BLaER1 treated with 17β-estradiol and CSF1 and Interleukin-3, amounts not matched to agents 10 nM and 100 nM (cell line): ENCODE measurements at regions not wholly inside any gene's neighbourhood (a gene's known extent, or its start where the extent isn't known, plus 50 kb on each side); places are given as distances from the start of the nearest gene placed in this dataset.

Experiments used
- H3K27ac ChIP-seq, 11 experiments: shearing (Covaris generic); formaldehyde crosslinking; 2 replicates each; pipeline ENCODE4 v1.8.1; 2022
- H3K27me3 ChIP-seq, 11 experiments: shearing (Covaris generic); formaldehyde crosslinking; 2 replicates each; pipeline ENCODE4 v1.8.1; 2022
- H3K36me3 ChIP-seq, 11 experiments: shearing (Covaris generic); formaldehyde crosslinking; 2 replicates each; pipeline ENCODE4 v1.8.1; 2022
- H3K4me1 ChIP-seq, 10 experiments: shearing (Covaris generic); formaldehyde crosslinking; 2 replicates each; pipeline ENCODE4 v1.8.1; 2022
- H3K4me2 ChIP-seq, 11 experiments: shearing (Covaris generic); formaldehyde crosslinking; 2 replicates each; pipeline ENCODE4 v1.8.1; 2022
- H3K4me3 ChIP-seq, 10 experiments: shearing (Covaris generic); formaldehyde crosslinking; 2 replicates each; pipeline ENCODE4 v1.8.1; 2022
- H3K9ac ChIP-seq, 11 experiments: shearing (Covaris generic); formaldehyde crosslinking; 2 replicates each; pipeline ENCODE4 v1.8.1; 2022
- H3K9me3 ChIP-seq, 11 experiments: shearing (Covaris generic); formaldehyde crosslinking; replicated peaks in 1 of 11; 2 replicates each; pipeline ENCODE4 v1.8.1; 2022
- H4K20me1 ChIP-seq, 11 experiments: shearing (Covaris generic); formaldehyde crosslinking; 2 replicates each; pipeline ENCODE4 v1.8.1; 2022
- Cebpa-rat ChIP-seq, 11 experiments: shearing (Covaris generic); IDR thresholded peaks; 2 replicates each; pipeline ENCODE4 v1.8.1; 2022

DNA sequence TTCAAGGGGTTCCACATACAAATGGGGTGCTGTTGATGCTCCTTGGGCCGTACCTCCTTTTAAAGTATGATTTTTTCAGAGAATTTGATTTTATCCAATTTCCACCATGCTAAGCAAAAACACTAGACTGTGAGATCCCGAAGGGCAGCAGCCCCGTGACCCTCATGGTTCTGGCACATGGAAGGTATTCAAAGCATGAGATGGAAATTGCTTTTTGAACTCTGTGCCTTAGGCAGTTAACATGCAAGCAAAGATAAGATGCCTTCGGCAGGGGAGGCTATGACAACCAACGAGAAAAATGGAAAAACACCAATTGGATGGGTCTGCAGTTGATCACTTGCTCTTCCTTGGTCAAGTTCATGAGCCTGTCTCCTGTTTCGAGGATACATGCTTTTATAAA is 120.8 kb upstream of the DIO3 start:
- H4K20me1 ChIP-seq, result peaks cover 0 to 44% (median 14%) of the 10 kb centered on the region in 11 experiments; a peak in 14 of 22 replicates
- H3K9ac ChIP-seq, result no peak overlapping the region
- peaks cover 63 to 86% (median 72%) of the 10 kb centered on the region in 11 experiments for H3K27me3 ChIP-seq

GRCh38 chr14:101441710-101442109 is 119.6 kb upstream of the DIO3 start:
- H3K9ac ChIP-seq, result no peak overlapping the region
- TF ChIP-seq Cebpa-rat (IDR thresholded peaks at IDR 0.05), result no peak
- H4K20me1 ChIP-seq, result peaks cover 0 to 49% (median 14%) of the 10 kb centered on the region in 11 experiments; a peak in 14 of 22 replicates
- H3K36me3 ChIP-seq, result no peaks in the 10 kb centered on the region
- H3K4me2 ChIP-seq, result peak overlapping the region in 1 of 11 experiments; percentile 67; a peak in 1 of 22 replicates
- H3K4me3 ChIP-seq, result no peak overlapping the region
- peaks cover 66 to 97% (median 81%) of the 10 kb centered on the region in 11 experiments for H3K27me3 ChIP-seq
- H3K4me1 ChIP-seq, result peaks cover 14 to 17% (median 15%) of the 10 kb centered on the region in 10 experiments
- H3K9me3 ChIP-seq, result no peaks in the 10 kb centered on the region
- no peak overlapping the region for H3K27ac ChIP-seq

More for the DNA sequence above, 120.8 kb upstream of the DIO3 start:
- H3K27ac ChIP-seq, result no peak overlapping the region
- no peak for TF ChIP-seq Cebpa-rat (IDR thresholded peaks at IDR 0.05)
- H3K36me3 ChIP-seq, result no peaks in the 10 kb centered on the region
- H3K4me2 ChIP-seq, result no peak overlapping the region
- no peaks in the 10 kb centered on the region for H3K9me3 ChIP-seq
- H3K4me1 ChIP-seq, result peaks cover 14 to 17% (median 15%) of the 10 kb centered on the region in 10 experiments
- H3K4me3 ChIP-seq, result no peak overlapping the region

DNA sequence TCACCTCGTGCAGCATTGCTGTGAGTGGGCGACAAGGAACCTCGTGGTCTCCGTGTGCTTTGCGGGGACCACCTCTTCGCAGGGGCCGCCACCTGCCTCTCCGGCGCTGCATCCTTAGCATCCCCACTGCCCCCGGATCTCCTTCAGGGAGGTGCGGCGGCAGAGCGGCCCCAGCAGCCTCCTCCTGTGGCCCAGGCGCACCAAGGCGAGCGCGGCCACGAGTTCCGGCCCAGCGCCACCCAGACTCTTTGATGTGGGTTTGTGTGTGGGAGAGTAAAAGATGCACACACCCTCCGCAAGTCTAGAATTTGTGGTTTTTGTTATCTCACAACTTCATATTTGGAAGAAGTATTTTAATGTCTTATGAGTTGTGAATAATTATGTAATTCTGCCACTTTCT is 118.8 kb upstream of the DIO3 start:
- Histone ChIP-seq H3K36me3 (no peaks in the 10 kb centered on the region), H3K4me2 (peak overlapping the region; percentile 45 to 80 (median 69)), H3K27ac (no peak overlapping the region), H3K4me1 (peaks cover 14 to 17% (median 15%) of the 10 kb centered on the region in 10 experiments), H3K9ac (no peak overlapping the region), H3K9me3 (no peaks in the 10 kb centered on the region), H3K4me3 (no peak overlapping the region), H4K20me1 (peaks cover 0 to 50% (median 14%) of the 10 kb centered on the region in 11 experiments; a peak in 14 of 22 replicates), H3K27me3 (peaks cover 66 to 96% (median 83%) of the 10 kb centered on the region in 11 experiments)
- no peak for TF ChIP-seq Cebpa-rat (IDR thresholded peaks at IDR 0.05)

- H3K9me3 ChIP-seq, result no peaks in the 10 kb centered on the region
- peaks cover 0 to 49% (median 14%) of the 10 kb centered on the region in 11 experiments; a peak in 14 of 22 replicates for H4K20me1 ChIP-seq
- no peak overlapping the region for H3K4me2 ChIP-seq
- peaks cover 14 to 21% (median 18%) of the 10 kb centered on the region in 10 experiments for H3K4me1 ChIP-seq
- no peaks in the 10 kb centered on the region for H3K36me3 ChIP-seq
- no peak overlapping the region for H3K9ac ChIP-seq
- H3K27me3 ChIP-seq, result peaks cover 63 to 90% (median 75%) of the 10 kb centered on the region in 11 experiments
- no peak overlapping the region for H3K27ac ChIP-seq
- no peak overlapping the region for H3K4me3 ChIP-seq
- TF ChIP-seq Cebpa-rat (IDR thresholded peaks at IDR 0.05), result no peak
These were observed 117.2 kb upstream of the DIO3 start for GRCh38 chr14:101444116-101444515.

DNA sequence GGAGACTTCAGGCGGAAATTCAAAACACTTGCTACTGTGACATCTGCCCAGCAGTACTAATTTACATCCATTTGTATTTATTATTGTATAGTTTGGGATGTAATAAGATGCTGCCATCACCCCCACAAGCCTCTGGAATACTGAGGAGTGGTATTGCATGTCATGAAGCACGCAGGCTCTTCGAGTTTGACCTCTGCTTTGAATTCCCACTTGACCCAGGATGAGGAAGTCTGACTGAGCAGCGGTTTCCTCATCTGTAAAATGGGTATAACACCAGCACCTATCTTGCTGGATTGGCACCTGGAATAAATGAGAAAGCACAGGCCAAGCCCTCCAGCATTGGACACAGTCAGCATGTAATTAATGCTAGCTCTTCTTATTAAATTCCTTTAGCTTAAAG is 116.0 kb upstream of the DIO3 start:
- Histone ChIP-seq H3K4me2 (no peak overlapping the region), H4K20me1 (peaks cover 0 to 40% (median 14%) of the 10 kb centered on the region in 11 experiments; a peak in 14 of 22 replicates), H3K9me3 (no peaks in the 10 kb centered on the region), H3K4me1 (peaks cover 14 to 24% (median 21%) of the 10 kb centered on the region in 10 experiments), H3K27ac (no peak overlapping the region), H3K9ac (no peak overlapping the region), H3K27me3 (peaks cover 52 to 83% (median 63%) of the 10 kb centered on the region in 11 experiments), H3K36me3 (no peaks in the 10 kb centered on the region), H3K4me3 (no peak overlapping the region)
- no peak for TF ChIP-seq Cebpa-rat (IDR thresholded peaks at IDR 0.05)

DNA sequence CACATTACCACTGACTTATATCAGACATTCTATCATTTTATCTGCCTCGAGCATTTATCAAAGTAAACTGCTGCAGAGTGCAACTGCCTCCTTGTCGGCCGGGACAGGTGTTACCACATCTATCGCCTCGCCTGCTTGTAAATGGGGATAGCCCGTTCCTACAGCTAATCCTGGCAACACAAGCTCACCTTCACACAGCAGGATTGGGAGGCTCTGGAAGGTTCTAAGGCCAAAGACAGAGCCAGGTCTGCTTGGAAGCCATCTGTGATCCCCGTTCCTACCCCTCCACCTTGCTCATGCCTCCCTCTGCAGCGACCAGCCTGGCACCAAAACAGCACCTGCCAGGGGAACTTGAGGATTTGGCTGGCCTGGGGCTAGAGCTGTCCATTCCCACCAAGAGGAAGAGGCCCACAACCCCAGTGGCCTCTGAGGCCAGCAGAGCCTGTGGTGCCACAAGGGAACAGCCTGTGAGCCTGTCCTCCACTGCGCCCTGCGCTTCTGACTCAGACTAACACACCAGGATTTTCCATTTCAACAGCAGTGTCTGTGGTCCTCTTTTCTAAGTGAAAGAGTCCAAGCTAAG is 114.8 kb upstream of the DIO3 start:
- peaks cover 14 to 32% (median 29%) of the 10 kb centered on the region in 10 experiments for H3K4me1 ChIP-seq
- no peaks in the 10 kb centered on the region for H3K9me3 ChIP-seq
- no peak for TF ChIP-seq Cebpa-rat (IDR thresholded peaks at IDR 0.05)
- H3K36me3 ChIP-seq, result no peaks in the 10 kb centered on the region
- H3K27ac ChIP-seq, result no peak overlapping the region
- peaks cover 40 to 71% (median 51%) of the 10 kb centered on the region in 11 experiments for H3K27me3 ChIP-seq
- peaks cover 0 to 29% (median 7%) of the 10 kb centered on the region in 11 experiments; a peak in 13 of 22 replicates for H4K20me1 ChIP-seq
- no peak overlapping the region for H3K4me2 ChIP-seq
- H3K9ac ChIP-seq, result no peak overlapping the region
- H3K4me3 ChIP-seq, result no peak overlapping the region

DNA sequence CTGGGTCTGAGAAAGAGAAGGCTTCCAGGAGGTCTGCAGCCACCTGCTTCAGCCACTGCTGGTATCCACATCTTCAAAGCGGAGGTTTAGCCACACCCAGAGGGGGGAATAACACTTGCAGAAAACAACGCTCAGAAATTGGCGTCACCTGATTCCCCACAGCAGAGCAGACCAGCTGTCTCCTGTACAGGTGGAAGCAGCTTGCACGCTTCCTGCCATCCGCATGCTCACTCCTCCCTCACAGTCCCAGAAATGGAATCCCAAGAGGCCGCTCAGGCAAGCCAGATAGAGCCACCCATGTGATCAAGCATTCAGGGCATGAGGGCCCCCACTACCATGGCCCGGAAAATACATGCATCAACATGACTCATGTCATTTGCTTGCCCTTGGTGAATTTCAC is 112.2 kb upstream of the DIO3 start:
- Histone ChIP-seq H3K9me3 (no peaks in the 10 kb centered on the region), H3K4me3 (no peak overlapping the region), H3K4me2 (peak overlapping the region in 8 of 11 experiments; percentile 16 to 67 (median 44); a peak in 12 of 22 replicates), H3K36me3 (no peaks in the 10 kb centered on the region), H3K9ac (no peak overlapping the region), H3K27me3 (peaks cover 15 to 44% (median 26%) of the 10 kb centered on the region in 11 experiments), H3K27ac (no peak overlapping the region), H4K20me1 (peaks cover 0 to 9% (median 0%) of the 10 kb centered on the region in 11 experiments; a peak in 2 of 22 replicates), H3K4me1 (peaks cover 0 to 17% (median 14%) of the 10 kb centered on the region in 10 experiments; a peak in 14 of 20 replicates)
- no peak for TF ChIP-seq Cebpa-rat (IDR thresholded peaks at IDR 0.05)

- no peak for TF ChIP-seq Cebpa-rat (IDR thresholded peaks at IDR 0.05)
- Histone ChIP-seq H4K20me1 (peaks cover 0 to 6% (median 0%) of the 10 kb centered on the region in 11 experiments; a peak in 2 of 22 replicates), H3K27ac (no peak overlapping the region), H3K27me3 (peaks cover 8 to 33% (median 13%) of the 10 kb centered on the region in 11 experiments), H3K9me3 (no peaks in the 10 kb centered on the region), H3K9ac (no peak overlapping the region), H3K4me2 (peak overlapping the region in 6 of 11 experiments; percentile 25 to 44 (median 32); a peak in 7 of 22 replicates), H3K4me1 (peaks cover 0 to 17% (median 14%) of the 10 kb centered on the region in 10 experiments; a peak in 14 of 20 replicates), H3K36me3 (no peaks in the 10 kb centered on the region), H3K4me3 (no peak overlapping the region)
These were observed 110.1 kb upstream of the DIO3 start for GRCh38 chr14:101451166-101451565.

DNA sequence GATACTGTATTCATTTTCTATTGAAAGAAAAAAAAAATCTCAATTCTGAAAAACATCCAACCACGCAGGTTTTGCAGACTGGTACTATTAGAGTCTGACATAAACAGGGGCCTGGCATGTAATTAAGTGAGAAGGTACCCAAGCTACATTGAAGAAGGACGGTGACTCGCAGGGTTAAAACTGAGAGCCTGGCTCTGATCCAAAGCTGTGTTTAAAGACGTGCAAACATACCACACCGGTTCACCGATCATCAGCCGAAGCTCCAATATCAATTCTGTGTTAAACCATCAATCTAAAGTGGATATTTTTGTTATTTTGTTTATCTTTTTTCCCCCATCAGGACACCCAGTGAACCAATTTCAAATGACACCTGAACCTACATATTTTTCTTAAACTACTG is 108.1 kb upstream of the DIO3 start:
- Histone ChIP-seq H3K27ac (no peak overlapping the region), H3K27me3 (peaks cover 22 to 46% (median 28%) of the 10 kb centered on the region in 11 experiments), H3K9me3 (peaks cover 0 to 11% (median 8%) of the 10 kb centered on the region in 11 experiments; a peak in 13 of 22 replicates), H3K4me3 (no peak overlapping the region), H3K4me2 (no peak overlapping the region), H3K9ac (no peak overlapping the region), H3K36me3 (no peaks in the 10 kb centered on the region), H4K20me1 (peaks cover 0 to 8% (median 0%) of the 10 kb centered on the region in 11 experiments; a peak in 1 of 22 replicates), H3K4me1 (peaks cover 0 to 17% (median 14%) of the 10 kb centered on the region in 10 experiments; a peak in 14 of 20 replicates)
- TF ChIP-seq Cebpa-rat (IDR thresholded peaks at IDR 0.05), result no peak
